MM.1S (cell line): ENCODE measurements at regions not wholly inside any gene's neighbourhood (a gene's known extent, or its start where the extent isn't known, plus 50 kb on each side); places are given as distances from the start of the nearest gene placed in this dataset.

ENCODE experiments used
- DNase-seq: peaks from one replicate; pipeline ENCODE4 v3.0.0-alpha.2; 2015
- H2AFZ ChIP-seq: fragments of 300-600 bp; sonication (generic); 2 replicates; pipeline ENCODE4 v1.6.0; 2016; ENCODE audit warnings: antibody characterized with exemption, low read length
- H3F3A ChIP-seq: fragments of 300-600 bp; sonication (generic); 2 replicates; pipeline ENCODE4 v1.6.1; 2016; ENCODE audit warnings: mild to moderate bottlenecking, antibody characterized with exemption, low read length, moderate library complexity, mixed read lengths; ENCODE audit not compliant: insufficient read depth
- H3K27ac ChIP-seq: fragments of 300-600 bp; sonication (generic); 2 replicates; pipeline ENCODE4 v1.5.1; 2016; ENCODE audit warnings: mild to moderate bottlenecking, low read length
- H3K27me3 ChIP-seq: fragments of 300-600 bp; sonication (generic); replicated peaks from 2 replicates; pipeline ENCODE4 v1.6.0; 2016; ENCODE audit warnings: low read length; ENCODE audit not compliant: insufficient read depth
- H3K36me3 ChIP-seq: fragments of 300-600 bp; sonication (generic); replicated peaks from 2 replicates; pipeline ENCODE4 v1.6.1; 2016; ENCODE audit warnings: mild to moderate bottlenecking, low read length, mixed read lengths; ENCODE audit not compliant: insufficient read depth
- H3K4me1 ChIP-seq: fragments of 300-600 bp; sonication (generic); 2 replicates; pipeline ENCODE4 v1.6.1; 2016; ENCODE audit warnings: low read length, mixed read lengths
- H3K4me2 ChIP-seq: fragments of 300-600 bp; sonication (generic); 2 replicates; pipeline ENCODE4 v1.6.0; 2016; ENCODE audit warnings: low read depth, low read length
- H3K4me3 ChIP-seq: fragments of 300-600 bp; sonication (generic); 2 replicates; pipeline ENCODE4 v1.5.1; 2016; ENCODE audit warnings: low read length, mixed read lengths
- H3K79me2 ChIP-seq: fragments of 300-600 bp; sonication (generic); 2 replicates; pipeline ENCODE4 v1.6.1; 2016; ENCODE audit warnings: mixed run types, low read length, mixed read lengths
- H3K9ac ChIP-seq: fragments of 300-600 bp; sonication (generic); 2 replicates; pipeline ENCODE4 v1.6.1; 2016; ENCODE audit warnings: low read length, mixed read lengths
- H3K9me2 ChIP-seq: fragments of 300-600 bp; sonication (generic); replicated peaks from 2 replicates; pipeline ENCODE4 v1.6.1; 2016; ENCODE audit warnings: mild to moderate bottlenecking, low read length, mixed read lengths; ENCODE audit not compliant: insufficient read depth
- H3K9me3 ChIP-seq: fragments of 300-600 bp; sonication (generic); replicated peaks from 2 replicates; pipeline ENCODE4 v1.6.1; 2016; ENCODE audit warnings: mild to moderate bottlenecking, low read length, mixed read lengths; ENCODE audit not compliant: insufficient read depth
- H4K20me1 ChIP-seq: fragments of 300-600 bp; sonication (generic); 2 replicates; pipeline ENCODE4 v1.6.1; 2016; ENCODE audit warnings: mild to moderate bottlenecking, low read length, moderate library complexity, mixed read lengths; ENCODE audit not compliant: insufficient read depth
- CTCF ChIP-seq: fragments of 300-600 bp; sonication (generic); IDR thresholded peaks from 2 replicates; pipeline ENCODE4 v1.5.1; 2016; ENCODE audit warnings: antibody characterized with exemption, low read length, mixed read lengths
- EZH2 ChIP-seq: fragments of 300-600 bp; sonication (generic); optimal IDR thresholded peaks from 2 replicates; pipeline ENCODE3; 2017; ENCODE audit warnings: low read depth, mild to moderate bottlenecking, antibody characterized with exemption, low read length, mixed read lengths
- EZH2phosphoT487 ChIP-seq: fragments of 300-600 bp; sonication (generic); IDR thresholded peaks from 2 replicates; pipeline ENCODE4 v1.6.1; 2018; ENCODE audit warnings: antibody characterized with exemption, low read length

DNA sequence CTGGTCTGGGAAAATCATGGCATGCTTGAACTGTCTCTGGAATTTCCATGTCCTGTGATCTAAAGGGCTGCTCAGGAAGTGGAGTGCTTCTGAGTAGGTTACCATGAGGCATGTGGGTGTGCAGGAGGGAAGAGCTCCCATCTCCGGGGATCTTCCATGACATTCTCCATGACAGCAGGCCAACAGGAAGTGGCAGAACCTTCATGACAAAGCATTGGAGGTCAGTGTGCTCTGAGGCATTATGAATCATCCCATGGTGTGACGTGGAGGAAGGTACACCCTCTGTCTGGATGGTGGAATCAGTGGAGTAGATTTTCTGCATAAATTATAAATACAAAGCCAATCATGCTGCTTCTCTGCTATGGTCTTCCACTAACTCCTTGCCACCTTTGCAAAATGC, 139.6 kb upstream of the E2F8 start:
- Histone ChIP-seq H3K4me3 (no peak overlapping the region), H3K79me2 (peaks cover 77% of the 10 kb centered on the region), H3F3A (no peaks in the 10 kb centered on the region), H3K4me2 (no peak overlapping the region), H3K9me2 (no peaks in the 10 kb centered on the region), H3K9ac (no peak overlapping the region), H3K36me3 (no peaks in the 10 kb centered on the region), H3K27me3 (no peaks in the 10 kb centered on the region), H3K4me1 (peaks cover 15% of the 10 kb centered on the region), H4K20me1 (no peaks in the 10 kb centered on the region), H2AFZ (no peak overlapping the region), H3K27ac (no peak overlapping the region), H3K9me3 (no peaks in the 10 kb centered on the region)
- no peak for DNase-seq
- TF ChIP-seq CTCF = no peak
- TF ChIP-seq EZH2phosphoT487 = no peak
- TF ChIP-seq EZH2 = no peak

- TF ChIP-seq CTCF = no peak
- no peak for TF ChIP-seq EZH2phosphoT487
- TF ChIP-seq EZH2 = no peak
- peaks cover 24% of the 10 kb centered on the region for H3K4me1 ChIP-seq
- no peak overlapping the region for H3K9ac ChIP-seq
- no peaks in the 10 kb centered on the region for H3K27me3 ChIP-seq
- no peaks in the 10 kb centered on the region for H3F3A ChIP-seq
- no peak overlapping the region for H3K4me3 ChIP-seq
- no peaks in the 10 kb centered on the region for H3K9me2 ChIP-seq
- no peaks in the 10 kb centered on the region for H4K20me1 ChIP-seq
- no peak for DNase-seq
- H3K36me3 ChIP-seq = no peaks in the 10 kb centered on the region
- no peak overlapping the region for H3K27ac ChIP-seq
- no peak overlapping the region for H3K4me2 ChIP-seq
- H2AFZ ChIP-seq = no peak overlapping the region
- H3K79me2 ChIP-seq = peaks cover 82% of the 10 kb centered on the region
- H3K9me3 ChIP-seq = no peaks in the 10 kb centered on the region
These were observed 138.7 kb upstream of the E2F8 start for GRCh38 chr11:19379465-19379864.

GRCh38 chr11:19378814-19379213, 138.1 kb upstream of the E2F8 start:
- Histone ChIP-seq H3K27me3 (no peaks in the 10 kb centered on the region), H4K20me1 (no peaks in the 10 kb centered on the region), H3K9me2 (no peaks in the 10 kb centered on the region), H3K4me1 (peaks cover 26% of the 10 kb centered on the region), H3K4me2 (no peak overlapping the region), H3K79me2 (peaks cover 87% of the 10 kb centered on the region), H3F3A (no peaks in the 10 kb centered on the region), H3K4me3 (no peak overlapping the region), H3K9me3 (no peaks in the 10 kb centered on the region), H3K9ac (no peak overlapping the region), H2AFZ (no peak overlapping the region), H3K27ac (no peak overlapping the region), H3K36me3 (no peaks in the 10 kb centered on the region)
- TF ChIP-seq CTCF = no peak
- TF ChIP-seq EZH2 = no peak
- TF ChIP-seq EZH2phosphoT487 = no peak
- DNase-seq = no peak

GRCh38 chr11:19377881-19378280, 137.1 kb upstream of the E2F8 start:
- Histone ChIP-seq H3K27ac (no peak overlapping the region), H3K4me3 (no peak overlapping the region), H2AFZ (no peak overlapping the region), H3K4me2 (no peak overlapping the region), H3K4me1 (peaks cover 26% of the 10 kb centered on the region), H3K79me2 (peaks cover 92% of the 10 kb centered on the region), H3K36me3 (no peaks in the 10 kb centered on the region), H4K20me1 (no peaks in the 10 kb centered on the region), H3F3A (no peaks in the 10 kb centered on the region), H3K9ac (no peak overlapping the region), H3K9me2 (no peaks in the 10 kb centered on the region), H3K9me3 (no peaks in the 10 kb centered on the region), H3K27me3 (no peaks in the 10 kb centered on the region)
- no peak for TF ChIP-seq EZH2phosphoT487
- no peak for TF ChIP-seq CTCF
- no peak for TF ChIP-seq EZH2
- DNase-seq = no peak
